C4-2B (cell line): ENCODE measurements at regions not wholly inside any gene's neighbourhood (a gene's known extent, or its start where the extent isn't known, plus 50 kb on each side); places are given as distances from the start of the nearest gene placed in this dataset.

ENCODE experiments used
- ZFX ChIP-seq: fragments of 450-650 bp; IDR thresholded peaks from 2 replicates; pipeline ENCODE4 v1.6.1; 2017
- TF ChIP-seq, protein P1 (sequence below): fragments of 450-650 bp; conservative IDR thresholded peaks from 2 replicates; pipeline ENCODE4 v1.5.1; 2017; ENCODE audit warnings: mild to moderate bottlenecking

- TF ChIP-seq, protein P1, sequence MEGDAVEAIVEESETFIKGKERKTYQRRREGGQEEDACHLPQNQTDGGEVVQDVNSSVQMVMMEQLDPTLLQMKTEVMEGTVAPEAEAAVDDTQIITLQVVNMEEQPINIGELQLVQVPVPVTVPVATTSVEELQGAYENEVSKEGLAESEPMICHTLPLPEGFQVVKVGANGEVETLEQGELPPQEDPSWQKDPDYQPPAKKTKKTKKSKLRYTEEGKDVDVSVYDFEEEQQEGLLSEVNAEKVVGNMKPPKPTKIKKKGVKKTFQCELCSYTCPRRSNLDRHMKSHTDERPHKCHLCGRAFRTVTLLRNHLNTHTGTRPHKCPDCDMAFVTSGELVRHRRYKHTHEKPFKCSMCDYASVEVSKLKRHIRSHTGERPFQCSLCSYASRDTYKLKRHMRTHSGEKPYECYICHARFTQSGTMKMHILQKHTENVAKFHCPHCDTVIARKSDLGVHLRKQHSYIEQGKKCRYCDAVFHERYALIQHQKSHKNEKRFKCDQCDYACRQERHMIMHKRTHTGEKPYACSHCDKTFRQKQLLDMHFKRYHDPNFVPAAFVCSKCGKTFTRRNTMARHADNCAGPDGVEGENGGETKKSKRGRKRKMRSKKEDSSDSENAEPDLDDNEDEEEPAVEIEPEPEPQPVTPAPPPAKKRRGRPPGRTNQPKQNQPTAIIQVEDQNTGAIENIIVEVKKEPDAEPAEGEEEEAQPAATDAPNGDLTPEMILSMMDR = no peak
- TF ChIP-seq ZFX = no peak
These were observed 248.4 kb upstream of the LRRC7 start for GRCh38 chr1:69319287-69319686.
